ENCODE measurements at regions not wholly inside any gene's neighbourhood (a gene's known extent, or its start where the extent isn't known, plus 50 kb on each side); places are given as distances from the start of the nearest gene placed in this dataset.
"Not testable (repeated sequence)": the region's sequence is repeated elsewhere in the genome, so short reads cannot be mapped to it uniquely, and the experiment has no call there.

DNA sequence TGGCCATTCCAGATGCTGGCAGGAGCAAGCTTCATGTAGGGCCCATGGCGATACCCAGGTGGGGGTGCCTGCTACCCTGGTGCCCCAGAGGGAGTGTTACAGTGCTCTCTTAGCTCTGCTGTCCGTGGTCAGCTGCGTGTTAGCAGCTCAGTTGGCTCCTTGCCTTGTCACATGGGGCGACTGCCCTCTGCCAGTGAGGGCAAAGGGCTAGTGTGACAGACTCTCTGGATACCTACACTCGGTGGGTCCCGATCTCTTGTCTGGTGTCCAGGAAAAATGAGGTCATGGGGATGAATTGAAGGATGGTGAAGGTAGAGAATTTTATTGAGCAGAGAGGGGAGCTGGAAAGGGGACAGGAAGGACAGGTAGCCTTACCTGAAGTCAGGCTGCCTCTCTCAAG lies 152.2 kb downstream of the CYP26A1 start:
- H3K9ac ChIP-seq (ENCODE audit: low read length) = no peak overlapping the region
- no peak overlapping the region for H3K14ac ChIP-seq (ENCODE audit: low read length in 2 of 2)
- WGBS = 69% methylated on average over 6 of the region's 6 CpGs
- no peak overlapping the region for H2BK12ac ChIP-seq (ENCODE audit: low read length in 2 of 2)
- H3K4me1 ChIP-seq (ENCODE audit: control insufficient read depth, insufficient read depth, low read depth, low read length) = no peaks in the 10 kb centered on the region
- H3K79me1 ChIP-seq (replicated peaks; ENCODE audit: low read length, poor library complexity, severe bottlenecking) = no peaks in the 10 kb centered on the region
- H2BK15ac ChIP-seq (ENCODE audit: low read depth, poor library complexity, severe bottlenecking) = no peak overlapping the region
- no peak overlapping the region for H3K18ac ChIP-seq (ENCODE audit: low read depth in 1 of 2, low read length in 2 of 2)
- no peak overlapping the region for H3K23ac ChIP-seq (ENCODE audit: low read length in 2 of 2)
- no peak overlapping the region for H2AK5ac ChIP-seq (ENCODE audit: low read length, severe bottlenecking)
- no peaks in the 10 kb centered on the region for H3K36me3 ChIP-seq (ENCODE audit: control insufficient read depth in 1 of 2, insufficient read depth in 2 of 2, low read depth in 1 of 2, low read length in 2 of 2)
- no peak overlapping the region for H3K4me2 ChIP-seq (ENCODE audit: low read length, poor library complexity, severe bottlenecking)
- H3K4me3 ChIP-seq (ENCODE audit: insufficient read depth in 1 of 2, low read depth in 1 of 2, low read length in 2 of 2) = no peak overlapping the region
- no peak overlapping the region for H2AFZ ChIP-seq (ENCODE audit: low read depth, low read length)
- H3K27ac ChIP-seq (ENCODE audit: low read length, poor library complexity, severe bottlenecking) = no peak overlapping the region
- H2BK5ac ChIP-seq (ENCODE audit: low read depth, low read length, poor library complexity, severe bottlenecking) = no peak overlapping the region
- H3K27me3 ChIP-seq (ENCODE audit: control insufficient read depth in 1 of 2, insufficient read depth in 1 of 2, low read length in 2 of 2) = peaks cover 24% of the 10 kb centered on the region in 2 experiments
- H2BK120ac ChIP-seq (ENCODE audit: low read depth, low read length) = no peak overlapping the region
- DNase-seq = no peak
- H3K9me3 ChIP-seq (ENCODE audit: control insufficient read depth, low read length) = peaks cover 17% of the 10 kb centered on the region
- no peak overlapping the region for H4K8ac ChIP-seq (ENCODE audit: low read length)
- H4K91ac ChIP-seq (ENCODE audit: low read length) = no peak overlapping the region
- H3K4ac ChIP-seq (ENCODE audit: low read depth in 1 of 2, low read length in 2 of 2) = no peak overlapping the region

DNA sequence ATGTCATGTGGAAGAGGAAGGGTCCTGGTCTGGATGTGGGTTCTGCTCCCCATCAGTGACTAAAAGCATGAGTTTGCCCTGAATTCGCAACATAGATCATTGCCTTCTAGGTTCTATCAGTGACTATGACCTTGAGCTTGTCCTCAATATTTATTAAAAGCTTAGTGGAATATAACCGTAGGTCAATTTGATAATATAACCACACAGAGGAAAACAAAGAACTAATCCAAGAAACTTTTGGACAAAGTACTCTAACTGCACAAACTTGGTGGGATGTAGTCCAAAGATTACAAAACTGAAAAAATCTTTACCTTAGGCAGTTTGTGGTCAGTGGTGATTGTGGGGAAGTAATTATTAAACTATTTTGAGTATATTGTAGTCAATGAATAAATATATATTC lies 152.9 kb downstream of the CYP26A1 start:
- no peaks in the 10 kb centered on the region for H3K36me3 ChIP-seq (ENCODE audit: control insufficient read depth in 1 of 2, insufficient read depth in 2 of 2, low read depth in 1 of 2, low read length in 2 of 2)
- H3K14ac ChIP-seq (ENCODE audit: low read length in 2 of 2) = no peak overlapping the region
- H2AK5ac ChIP-seq (ENCODE audit: low read length, severe bottlenecking) = no peak overlapping the region
- H3K4me2 ChIP-seq (ENCODE audit: low read length, poor library complexity, severe bottlenecking) = no peak overlapping the region
- H4K8ac ChIP-seq (ENCODE audit: low read length) = no peak overlapping the region
- no peak for DNase-seq
- no peak overlapping the region for H4K91ac ChIP-seq (ENCODE audit: low read length)
- H3K79me1 ChIP-seq (replicated peaks; ENCODE audit: low read length, poor library complexity, severe bottlenecking) = no peaks in the 10 kb centered on the region
- H3K23ac ChIP-seq (ENCODE audit: low read length in 2 of 2) = no peak overlapping the region
- H2BK15ac ChIP-seq (ENCODE audit: low read depth, poor library complexity, severe bottlenecking) = no peak overlapping the region
- no peak overlapping the region for H2BK12ac ChIP-seq (ENCODE audit: low read length in 2 of 2)
- H2BK120ac ChIP-seq (ENCODE audit: low read depth, low read length) = no peak overlapping the region
- no peak overlapping the region for H3K27ac ChIP-seq (ENCODE audit: low read length, poor library complexity, severe bottlenecking)
- no peak overlapping the region for H3K4ac ChIP-seq (ENCODE audit: low read depth in 1 of 2, low read length in 2 of 2)
- peaks cover 17% of the 10 kb centered on the region for H3K9me3 ChIP-seq (ENCODE audit: control insufficient read depth, low read length)
- no peak overlapping the region for H3K18ac ChIP-seq (ENCODE audit: low read depth in 1 of 2, low read length in 2 of 2)
- no peaks in the 10 kb centered on the region for H3K4me1 ChIP-seq (ENCODE audit: control insufficient read depth, insufficient read depth, low read depth, low read length)
- no peak overlapping the region for H3K4me3 ChIP-seq (ENCODE audit: insufficient read depth in 1 of 2, low read depth in 1 of 2, low read length in 2 of 2)
- H2AFZ ChIP-seq (ENCODE audit: low read depth, low read length) = no peak overlapping the region
- peaks cover 19 to 22% of the 10 kb centered on the region in 2 experiments for H3K27me3 ChIP-seq (ENCODE audit: control insufficient read depth in 1 of 2, insufficient read depth in 1 of 2, low read length in 2 of 2)
- H2BK5ac ChIP-seq (ENCODE audit: low read depth, low read length, poor library complexity, severe bottlenecking) = no peak overlapping the region
- no peak overlapping the region for H3K9ac ChIP-seq (ENCODE audit: low read length)
- WGBS = no CpG with 5 or more reads among the region's 2 CpGs

DNA sequence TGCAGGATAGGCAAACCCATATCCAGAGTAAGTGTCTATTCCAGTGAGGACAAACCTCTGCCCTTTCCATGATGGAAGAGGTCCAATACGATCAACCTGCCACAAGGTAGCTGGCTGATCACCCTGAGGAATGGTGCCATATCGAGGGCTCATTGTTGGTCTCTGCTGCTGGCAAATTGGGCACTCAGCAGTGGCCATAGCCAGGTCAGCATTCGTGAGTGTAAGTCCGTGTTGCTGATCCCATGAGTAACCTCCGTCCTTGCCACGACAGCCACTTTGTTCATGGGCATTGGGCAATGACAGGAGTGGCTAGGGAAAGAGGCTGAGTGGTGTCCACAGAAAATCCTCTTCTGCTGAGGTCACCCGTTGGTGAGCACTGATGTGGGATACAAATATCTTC lies 156.9 kb downstream of the CYP26A1 start:
- H3K4me3 ChIP-seq (ENCODE audit: insufficient read depth in 1 of 2, low read depth in 1 of 2, low read length in 2 of 2); H2BK5ac ChIP-seq (ENCODE audit: low read depth, low read length, poor library complexity, severe bottlenecking); H3K36me3 ChIP-seq (ENCODE audit: control insufficient read depth in 1 of 2, insufficient read depth in 2 of 2, low read depth in 1 of 2, low read length in 2 of 2); H3K4ac ChIP-seq (ENCODE audit: low read depth in 1 of 2, low read length in 2 of 2); H3K9me3 ChIP-seq (ENCODE audit: control insufficient read depth, low read length); H3K79me1 ChIP-seq (replicated peaks; ENCODE audit: low read length, poor library complexity, severe bottlenecking); H3K27ac ChIP-seq (ENCODE audit: low read length, poor library complexity, severe bottlenecking); H3K9ac ChIP-seq (ENCODE audit: low read length); H4K8ac ChIP-seq (ENCODE audit: low read length); H2BK12ac ChIP-seq (ENCODE audit: low read length in 2 of 2); H2BK120ac ChIP-seq (ENCODE audit: low read depth, low read length); H3K4me2 ChIP-seq (ENCODE audit: low read length, poor library complexity, severe bottlenecking); H2AFZ ChIP-seq (ENCODE audit: low read depth, low read length); H4K91ac ChIP-seq (ENCODE audit: low read length); H2BK15ac ChIP-seq (ENCODE audit: low read depth, poor library complexity, severe bottlenecking); H3K14ac ChIP-seq (ENCODE audit: low read length in 2 of 2); H3K23ac ChIP-seq (ENCODE audit: low read length in 2 of 2); H3K27me3 ChIP-seq (ENCODE audit: control insufficient read depth in 1 of 2, insufficient read depth in 1 of 2, low read length in 2 of 2); H3K18ac ChIP-seq (ENCODE audit: low read depth in 1 of 2, low read length in 2 of 2); DNase-seq; H2AK5ac ChIP-seq (ENCODE audit: low read length, severe bottlenecking); H3K4me1 ChIP-seq (ENCODE audit: control insufficient read depth, insufficient read depth, low read depth, low read length): not testable (repeated sequence)
- 80% methylated on average over 7 of the region's 7 CpGs for WGBS

DNA sequence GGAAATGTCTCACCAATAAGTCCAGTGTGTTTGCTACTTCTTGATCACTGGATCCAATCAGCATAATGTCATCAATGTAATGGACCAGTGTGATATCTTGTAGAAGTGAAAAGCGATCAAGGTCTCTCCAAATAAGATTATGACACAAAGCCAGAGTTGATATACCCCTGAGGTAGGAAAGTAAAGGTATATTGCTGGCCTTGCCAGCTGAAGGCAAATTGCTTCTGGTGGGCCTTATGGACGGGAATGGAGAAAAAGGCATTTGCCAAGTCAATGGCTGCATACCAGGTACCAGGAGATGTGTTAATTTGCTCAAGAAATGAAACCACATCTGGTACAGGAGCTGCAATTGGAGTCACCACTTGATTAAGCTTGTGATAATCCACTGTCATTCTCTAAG lies 158.5 kb downstream of the CYP26A1 start:
- not testable (repeated sequence) for H3K79me1 ChIP-seq (replicated peaks; ENCODE audit: low read length, poor library complexity, severe bottlenecking); H2BK120ac ChIP-seq (ENCODE audit: low read depth, low read length); H4K8ac ChIP-seq (ENCODE audit: low read length); H3K23ac ChIP-seq (ENCODE audit: low read length in 2 of 2); H2AFZ ChIP-seq (ENCODE audit: low read depth, low read length); H3K36me3 ChIP-seq (ENCODE audit: control insufficient read depth in 1 of 2, insufficient read depth in 2 of 2, low read depth in 1 of 2, low read length in 2 of 2); H3K4me2 ChIP-seq (ENCODE audit: low read length, poor library complexity, severe bottlenecking); H3K27ac ChIP-seq (ENCODE audit: low read length, poor library complexity, severe bottlenecking); H2BK5ac ChIP-seq (ENCODE audit: low read depth, low read length, poor library complexity, severe bottlenecking); H4K91ac ChIP-seq (ENCODE audit: low read length); H3K9me3 ChIP-seq (ENCODE audit: control insufficient read depth, low read length); H3K14ac ChIP-seq (ENCODE audit: low read length in 2 of 2); H3K18ac ChIP-seq (ENCODE audit: low read depth in 1 of 2, low read length in 2 of 2); DNase-seq; H2BK15ac ChIP-seq (ENCODE audit: low read depth, poor library complexity, severe bottlenecking); H3K9ac ChIP-seq (ENCODE audit: low read length); H3K4ac ChIP-seq (ENCODE audit: low read depth in 1 of 2, low read length in 2 of 2); H2AK5ac ChIP-seq (ENCODE audit: low read length, severe bottlenecking); H3K4me1 ChIP-seq (ENCODE audit: control insufficient read depth, insufficient read depth, low read depth, low read length); H2BK12ac ChIP-seq (ENCODE audit: low read length in 2 of 2); H3K4me3 ChIP-seq (ENCODE audit: insufficient read depth in 1 of 2, low read depth in 1 of 2, low read length in 2 of 2)
- peaks cover 0 to 10% of the 10 kb centered on the region in 2 experiments for H3K27me3 ChIP-seq (ENCODE audit: control insufficient read depth in 1 of 2, insufficient read depth in 1 of 2, low read length in 2 of 2)
- WGBS = 94% methylated on average over 2 of the region's 2 CpGs

Measured in mesenchymal stem cell (in vitro differentiated cells and primary cell).